Astrocyte of the spinal cord (primary cell): ENCODE measurements at regions not wholly inside any gene's neighbourhood (a gene's known extent, or its start where the extent isn't known, plus 50 kb on each side); places are given as distances from the start of the nearest gene placed in this dataset.

Experiments used
- DNase-seq: peaks from one replicate; pipeline ENCODE4 v3.0.0; 2011; ENCODE audit warnings: low read depth, low spot score
- H3K4me3 ChIP-seq: 2 replicates; pipeline ENCODE4 v1.5.1; 2011; ENCODE audit warnings: low read depth, mild to moderate bottlenecking, low read length, moderate library complexity
- in situ Hi-C: cut with HindIII; loops from 2 replicates; pipeline ENCODE4 v1.10.0; 2017; ENCODE audit warnings: low sequenced_read_pairs
- TF ChIP-seq, protein P1 (sequence below): IDR thresholded peaks from 2 replicates; pipeline ENCODE4 v1.5.1; 2012; ENCODE audit warnings: low read depth, mild to moderate bottlenecking, low read length, inconsistent platforms

DNA sequence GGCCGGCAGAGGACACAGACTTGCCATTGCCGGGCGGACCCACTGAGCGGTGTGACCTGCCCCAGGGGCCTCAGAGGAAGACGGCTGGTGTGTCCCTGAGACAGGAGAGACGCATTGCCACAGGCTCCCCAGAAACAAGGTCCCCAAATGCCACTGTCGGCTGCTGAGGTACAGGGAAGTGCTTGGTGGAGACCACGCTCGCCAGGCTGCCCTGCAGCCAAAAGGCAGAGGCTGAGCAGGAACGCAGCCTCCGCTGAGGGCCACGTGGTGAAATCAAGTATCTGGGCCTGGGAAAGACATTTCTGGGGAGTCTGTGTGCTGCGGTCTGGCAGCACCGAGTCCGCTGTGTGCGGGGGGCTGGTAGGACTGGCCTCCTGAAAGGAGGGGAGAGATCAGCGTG is 794.9 kb downstream of the BRD1 start:
- in situ Hi-C loops, result no loop called here
- TF ChIP-seq, protein P1, sequence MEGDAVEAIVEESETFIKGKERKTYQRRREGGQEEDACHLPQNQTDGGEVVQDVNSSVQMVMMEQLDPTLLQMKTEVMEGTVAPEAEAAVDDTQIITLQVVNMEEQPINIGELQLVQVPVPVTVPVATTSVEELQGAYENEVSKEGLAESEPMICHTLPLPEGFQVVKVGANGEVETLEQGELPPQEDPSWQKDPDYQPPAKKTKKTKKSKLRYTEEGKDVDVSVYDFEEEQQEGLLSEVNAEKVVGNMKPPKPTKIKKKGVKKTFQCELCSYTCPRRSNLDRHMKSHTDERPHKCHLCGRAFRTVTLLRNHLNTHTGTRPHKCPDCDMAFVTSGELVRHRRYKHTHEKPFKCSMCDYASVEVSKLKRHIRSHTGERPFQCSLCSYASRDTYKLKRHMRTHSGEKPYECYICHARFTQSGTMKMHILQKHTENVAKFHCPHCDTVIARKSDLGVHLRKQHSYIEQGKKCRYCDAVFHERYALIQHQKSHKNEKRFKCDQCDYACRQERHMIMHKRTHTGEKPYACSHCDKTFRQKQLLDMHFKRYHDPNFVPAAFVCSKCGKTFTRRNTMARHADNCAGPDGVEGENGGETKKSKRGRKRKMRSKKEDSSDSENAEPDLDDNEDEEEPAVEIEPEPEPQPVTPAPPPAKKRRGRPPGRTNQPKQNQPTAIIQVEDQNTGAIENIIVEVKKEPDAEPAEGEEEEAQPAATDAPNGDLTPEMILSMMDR, result no peak
- no peak overlapping the region for H3K4me3 ChIP-seq
- no peak for DNase-seq

DNA sequence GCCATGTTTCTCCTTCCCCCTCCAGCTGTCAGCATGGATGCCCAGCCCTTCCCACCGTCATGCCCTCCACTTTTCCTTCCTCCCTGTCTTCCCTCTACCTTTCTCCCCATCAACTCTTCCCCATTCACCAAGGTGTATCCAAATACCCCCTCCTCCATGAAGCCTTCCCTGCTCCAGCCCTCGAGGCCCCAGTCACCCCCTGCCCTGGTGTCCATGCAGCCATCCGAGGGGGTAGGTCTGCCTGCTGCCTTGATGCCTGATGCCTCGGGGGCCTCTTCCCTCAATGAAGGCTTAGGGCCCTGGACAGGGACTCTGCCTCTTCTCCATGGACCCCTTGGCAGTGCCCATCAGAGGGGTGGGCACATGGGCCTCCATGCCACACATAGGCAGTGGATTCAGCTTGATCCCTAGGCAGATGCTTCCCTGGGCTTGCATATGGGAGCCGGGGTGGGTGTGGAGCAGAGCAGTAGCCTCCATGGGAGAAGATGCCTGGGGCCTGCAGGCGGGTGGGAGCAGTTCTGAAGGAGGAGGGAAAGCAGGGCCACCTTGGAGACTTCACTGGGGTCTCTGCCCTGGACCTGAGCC is 795.8 kb downstream of the BRD1 start:
- H3K4me3 ChIP-seq, result no peak overlapping the region
- DNase-seq, result no peak
- in situ Hi-C loops, result no loop called here
- TF ChIP-seq, protein P1, result no peak

DNA sequence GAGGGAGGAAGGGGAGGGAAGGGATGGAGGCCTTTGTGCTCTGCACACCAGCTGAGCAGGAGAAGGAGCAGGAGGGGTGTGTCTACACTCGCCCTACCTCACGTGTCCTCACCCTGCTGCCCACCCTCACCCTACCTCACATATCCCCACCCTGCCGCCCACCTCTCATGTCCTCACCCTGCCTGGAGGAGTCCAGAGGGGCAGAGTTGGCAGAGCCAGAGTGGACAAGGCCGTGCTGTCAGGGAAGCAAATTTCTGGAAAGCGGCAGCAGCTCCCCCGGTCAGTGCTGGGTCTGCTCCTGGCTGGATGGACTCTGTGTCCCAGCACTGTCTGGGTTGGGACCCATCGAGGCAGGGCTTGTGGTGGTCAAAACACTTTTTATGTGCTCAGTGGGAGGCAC is 799.6 kb downstream of the BRD1 start:
- TF ChIP-seq, protein P1, result no peak
- H3K4me3 ChIP-seq, result no peak overlapping the region
- DNase-seq, result no peak
- in situ Hi-C loops, result no loop called here

DNA sequence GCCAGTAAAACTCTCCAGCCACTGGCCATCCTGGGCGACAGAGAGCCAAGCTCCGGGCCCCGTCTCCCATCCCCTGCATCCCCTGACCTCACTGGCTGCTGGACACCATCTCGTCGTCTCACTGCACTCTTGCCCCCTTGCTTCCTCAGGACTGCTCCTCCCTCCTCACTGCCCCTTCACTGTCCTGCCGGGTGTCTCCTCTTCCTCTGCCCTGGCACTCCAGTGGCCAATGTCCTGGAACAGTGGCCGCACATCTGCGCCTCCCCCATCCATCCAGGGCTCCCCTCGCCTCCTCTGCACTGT is 800.4 kb downstream of the BRD1 start:
- TF ChIP-seq, protein P1, result no peak
- in situ Hi-C loops, result no loop called here
- no peak overlapping the region for H3K4me3 ChIP-seq
- DNase-seq, result no peak

DNA sequence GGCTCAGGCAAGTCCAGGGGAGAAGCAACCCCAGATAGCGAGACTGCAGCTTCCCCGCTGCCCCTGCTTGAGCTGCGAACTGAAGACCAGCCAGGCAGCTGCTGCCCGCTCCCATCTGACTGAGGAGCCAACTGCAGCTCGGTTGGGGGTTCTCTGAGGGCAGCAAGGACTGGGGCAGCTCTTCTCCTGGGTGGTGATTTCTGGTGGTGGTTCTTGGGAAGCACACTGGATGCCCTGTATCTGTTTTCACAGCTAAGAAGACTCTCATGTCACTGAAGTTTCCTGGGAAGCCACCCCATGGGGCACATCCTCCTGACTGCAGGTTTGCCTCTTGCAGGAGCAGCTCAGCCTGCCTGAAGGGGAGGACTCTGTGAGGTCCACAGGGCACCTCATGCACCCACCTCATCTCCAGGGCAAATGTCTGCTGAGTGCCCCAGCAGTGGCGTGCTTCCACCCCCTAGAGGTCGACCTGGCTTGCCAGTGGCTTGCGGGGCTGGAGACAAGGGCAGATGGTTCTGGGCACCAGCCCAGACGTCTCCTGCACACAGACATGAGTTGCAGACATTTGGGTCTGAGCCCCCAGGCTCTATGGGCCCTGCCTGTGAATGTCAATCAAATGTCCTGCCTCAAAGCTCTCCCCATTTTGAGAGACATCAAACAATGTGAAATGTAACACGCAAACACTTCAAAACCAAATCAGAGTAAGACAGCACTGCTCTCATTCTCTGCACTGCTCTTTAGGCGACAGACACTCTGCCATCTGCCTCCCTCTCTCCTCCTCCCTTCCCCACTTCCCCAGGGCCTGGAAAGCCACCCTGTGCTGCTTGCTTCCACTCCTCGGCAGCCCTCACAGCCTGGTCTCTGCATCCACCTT is 800.9 kb downstream of the BRD1 start:
- no peak for DNase-seq
- in situ Hi-C loops, result no loop called here
- TF ChIP-seq, protein P1, result no peak

DNA sequence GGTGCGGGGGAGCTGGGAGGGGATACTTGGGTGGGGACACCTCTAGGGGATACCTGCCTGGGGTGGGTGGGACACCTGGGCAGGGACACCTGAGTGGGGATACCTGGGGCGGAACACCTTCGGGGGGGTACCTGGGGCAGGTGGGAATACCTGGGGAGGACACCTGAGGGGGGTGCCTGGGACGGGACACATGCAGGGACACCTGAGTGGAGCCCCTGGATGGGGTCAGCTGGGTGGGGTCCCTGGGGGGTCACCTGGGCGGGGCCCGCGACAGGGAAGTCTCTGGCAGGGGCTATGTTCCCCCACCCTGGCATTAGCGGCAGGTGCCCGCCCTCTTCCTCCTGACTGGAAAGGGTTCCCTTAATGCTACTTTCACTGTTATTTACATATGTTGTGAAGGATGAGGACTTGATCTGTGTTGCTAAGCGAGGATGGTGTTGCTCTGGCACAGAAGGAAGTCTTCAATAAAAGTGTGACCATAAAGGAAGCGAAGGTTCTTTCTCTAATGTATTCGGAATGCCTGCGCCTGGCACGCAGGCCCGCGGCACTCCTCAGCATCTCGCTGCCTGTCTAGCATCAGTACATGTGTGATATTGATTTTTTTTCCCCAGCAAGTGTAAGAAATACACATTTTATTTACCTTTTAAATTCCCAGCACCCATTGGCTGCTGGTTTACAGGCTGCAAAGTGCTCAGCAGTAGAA is 801.7 kb downstream of the BRD1 start:
- in situ Hi-C loops, result no loop called here
- TF ChIP-seq, protein P1, result no peak
- DNase-seq, result no peak

More for the DNA sequence above, 800.9 kb downstream of the BRD1 start:
- no peak overlapping the region for H3K4me3 ChIP-seq

More for the DNA sequence above, 801.7 kb downstream of the BRD1 start:
- H3K4me3 ChIP-seq, result no peak overlapping the region
